Activated CD4-positive, alpha-beta memory T cell treated with anti-CD3 and anti-CD28 coated beads, Interleukin-2, amount 10 ng/mL, durations not matched to agents 7 days and 5 days (primary cell): ENCODE measurements at regions not wholly inside any gene's neighbourhood (a gene's known extent, or its start where the extent isn't known, plus 50 kb on each side); places are given as distances from the start of the nearest gene placed in this dataset.

ENCODE experiments used
- CTCF ChIA-PET: fragments of 350-600 bp; sonication (Branson Sonifier 250); formaldehyde crosslinking; loops from one replicate; lab custom pipeline; 2021; ENCODE audit warnings: antibody characterized with exemption, inconsistent platforms; lab: Charles Lee
- POLR2A ChIA-PET: fragments of 350-600 bp; sonication (Branson Sonifier 250); formaldehyde crosslinking; loops from one replicate; lab custom pipeline; 2021; ENCODE audit warnings: antibody characterized with exemption; lab: Charles Lee
- DNase-seq: peaks from one replicate; pipeline ENCODE4 v3.0.0-alpha.2; 2020
- H3K27ac Mint-ChIP-seq: one replicate; pipeline ENCODE4 v1.8.0; 2021; ENCODE audit warnings: mild to moderate bottlenecking, mixed read lengths
- H3K27me3 Mint-ChIP-seq: one replicate; pipeline ENCODE4 v1.8.0; 2021; ENCODE audit warnings: mixed read lengths
- H3K36me3 Mint-ChIP-seq: one replicate; pipeline ENCODE4 v1.8.0; 2021; ENCODE audit warnings: low read depth, mixed read lengths
- H3K4me1 Mint-ChIP-seq: one replicate; pipeline ENCODE4 v1.8.0; 2021; ENCODE audit warnings: mixed read lengths
- H3K4me3 Mint-ChIP-seq: one replicate; pipeline ENCODE4 v1.8.0; 2021; ENCODE audit warnings: mild to moderate bottlenecking, mixed read lengths
- H3K9me3 Mint-ChIP-seq: one replicate; pipeline ENCODE4 v1.8.0; 2021; ENCODE audit warnings: mixed read lengths

DNA sequence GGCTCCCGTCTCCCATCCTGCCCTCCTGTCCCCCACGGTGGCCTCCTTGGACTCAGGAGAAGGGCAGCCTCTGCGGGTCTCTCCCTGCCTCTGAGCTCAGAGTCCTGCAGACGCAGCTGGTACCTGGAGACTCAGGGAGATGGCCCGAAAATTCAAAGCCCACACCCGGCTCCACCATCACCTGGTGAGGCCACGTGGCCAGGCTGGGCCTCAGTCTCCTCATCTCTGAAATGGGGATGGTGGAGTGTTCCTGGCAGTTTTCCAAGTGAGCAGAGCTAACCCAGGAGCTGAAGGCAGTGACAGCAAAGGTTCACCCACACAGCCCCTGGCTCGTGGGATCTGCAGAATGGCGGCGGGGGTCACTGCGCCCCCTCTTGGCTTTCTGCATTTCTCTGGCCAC is 62.1 kb upstream of the RXRA start:
- Mint-ChIP-seq H3K36me3 (no peaks in the 10 kb centered on the region), H3K4me1 (peaks cover 2% of the 10 kb centered on the region), H3K27ac (no peak overlapping the region), H3K27me3 (peaks cover 19% of the 10 kb centered on the region), H3K9me3 (no peaks in the 10 kb centered on the region), H3K4me3 (no peak overlapping the region)
- CTCF ChIA-PET = no interaction called here
- POLR2A ChIA-PET = no interaction called here
- DNase-seq = no peak

DNA sequence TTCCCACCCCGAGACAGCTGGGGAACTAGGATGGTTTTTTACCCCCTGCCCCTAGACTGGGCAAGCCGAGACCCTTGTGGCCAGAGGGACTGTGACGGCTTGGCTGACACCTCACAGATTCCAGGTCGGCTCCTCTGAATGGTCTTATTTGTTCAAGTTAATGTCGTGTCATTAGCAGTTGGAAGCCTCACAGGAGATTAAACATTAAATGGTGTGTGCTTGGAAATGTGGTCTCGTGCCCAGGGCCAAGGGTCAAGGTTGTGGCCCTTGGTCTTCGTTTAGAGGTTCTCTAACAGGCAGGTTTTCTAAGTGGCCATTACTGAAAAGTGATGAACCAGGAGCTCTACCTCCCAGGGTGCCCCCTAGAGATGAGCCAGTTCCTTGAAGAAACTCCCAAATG is 61.2 kb upstream of the RXRA start:
- H3K36me3 Mint-ChIP-seq = no peaks in the 10 kb centered on the region
- DNase-seq = no peak
- peaks cover 19% of the 10 kb centered on the region for H3K27me3 Mint-ChIP-seq
- no peak overlapping the region for H3K27ac Mint-ChIP-seq
- no peak overlapping the region for H3K4me3 Mint-ChIP-seq
- H3K9me3 Mint-ChIP-seq = no peaks in the 10 kb centered on the region
- CTCF ChIA-PET = no interaction called here
- H3K4me1 Mint-ChIP-seq = peaks cover 2% of the 10 kb centered on the region
- POLR2A ChIA-PET = no interaction called here

DNA sequence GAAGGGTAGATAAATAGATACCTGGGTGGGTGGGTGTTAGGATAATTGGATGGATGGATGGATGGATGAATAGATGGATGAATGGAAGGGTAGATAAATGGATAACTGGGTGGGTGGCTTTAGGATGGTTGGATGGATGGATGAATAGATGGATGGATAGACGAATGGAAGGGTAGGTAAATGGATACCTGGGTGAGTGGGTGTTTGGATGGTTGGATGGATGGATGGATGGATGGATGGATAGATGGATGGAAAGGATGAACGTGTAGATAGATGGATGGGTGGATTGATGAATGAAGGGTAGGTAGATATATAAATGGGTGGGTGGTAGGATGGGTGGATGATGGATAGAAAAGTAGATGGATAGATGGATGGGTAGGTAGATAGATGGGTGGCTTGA is 59.8 kb upstream of the RXRA start:
- Mint-ChIP-seq H3K4me3 (no peak overlapping the region), H3K9me3 (no peaks in the 10 kb centered on the region), H3K27me3 (peaks cover 19% of the 10 kb centered on the region), H3K27ac (no peak overlapping the region), H3K4me1 (peaks cover 2% of the 10 kb centered on the region), H3K36me3 (no peaks in the 10 kb centered on the region)
- ChIA-PET CTCF (no interaction called here), POLR2A (no interaction called here)
- DNase-seq = no peak

DNA sequence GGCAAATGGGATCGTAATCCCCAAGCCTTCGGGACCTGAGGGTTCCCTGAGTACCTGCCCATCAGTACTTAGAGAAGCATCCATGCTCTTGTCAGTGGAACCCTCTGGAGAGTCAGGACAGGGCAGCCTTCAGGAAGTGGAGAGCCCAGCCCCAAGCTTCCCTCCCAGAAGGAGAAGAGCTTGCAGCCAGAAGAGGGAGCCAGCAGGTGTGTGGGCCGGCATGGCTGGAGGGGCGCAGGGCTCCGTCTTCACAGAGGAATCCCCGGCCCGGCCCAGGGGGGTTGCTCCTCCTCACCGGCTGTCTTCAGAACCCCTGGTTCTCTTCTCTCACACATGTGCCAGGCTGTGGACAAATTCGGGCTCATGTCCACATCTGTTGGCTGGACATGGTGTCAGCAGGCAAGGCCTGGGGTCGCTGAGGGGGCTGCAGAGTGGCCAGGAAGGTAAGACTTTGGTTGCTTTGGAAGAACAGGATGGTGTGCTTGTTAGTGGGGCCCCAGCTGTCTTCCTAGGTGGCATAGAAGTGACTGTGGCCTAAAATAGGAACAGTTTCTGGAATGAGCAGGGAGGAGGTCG is 58.9 kb upstream of the RXRA start:
- Mint-ChIP-seq H3K27ac (no peak overlapping the region), H3K4me3 (no peak overlapping the region), H3K27me3 (peaks cover 19% of the 10 kb centered on the region), H3K4me1 (peaks cover 2% of the 10 kb centered on the region), H3K9me3 (no peaks in the 10 kb centered on the region), H3K36me3 (no peaks in the 10 kb centered on the region)
- no peak for DNase-seq
- ChIA-PET POLR2A (no interaction called here), CTCF (no interaction called here)

DNA sequence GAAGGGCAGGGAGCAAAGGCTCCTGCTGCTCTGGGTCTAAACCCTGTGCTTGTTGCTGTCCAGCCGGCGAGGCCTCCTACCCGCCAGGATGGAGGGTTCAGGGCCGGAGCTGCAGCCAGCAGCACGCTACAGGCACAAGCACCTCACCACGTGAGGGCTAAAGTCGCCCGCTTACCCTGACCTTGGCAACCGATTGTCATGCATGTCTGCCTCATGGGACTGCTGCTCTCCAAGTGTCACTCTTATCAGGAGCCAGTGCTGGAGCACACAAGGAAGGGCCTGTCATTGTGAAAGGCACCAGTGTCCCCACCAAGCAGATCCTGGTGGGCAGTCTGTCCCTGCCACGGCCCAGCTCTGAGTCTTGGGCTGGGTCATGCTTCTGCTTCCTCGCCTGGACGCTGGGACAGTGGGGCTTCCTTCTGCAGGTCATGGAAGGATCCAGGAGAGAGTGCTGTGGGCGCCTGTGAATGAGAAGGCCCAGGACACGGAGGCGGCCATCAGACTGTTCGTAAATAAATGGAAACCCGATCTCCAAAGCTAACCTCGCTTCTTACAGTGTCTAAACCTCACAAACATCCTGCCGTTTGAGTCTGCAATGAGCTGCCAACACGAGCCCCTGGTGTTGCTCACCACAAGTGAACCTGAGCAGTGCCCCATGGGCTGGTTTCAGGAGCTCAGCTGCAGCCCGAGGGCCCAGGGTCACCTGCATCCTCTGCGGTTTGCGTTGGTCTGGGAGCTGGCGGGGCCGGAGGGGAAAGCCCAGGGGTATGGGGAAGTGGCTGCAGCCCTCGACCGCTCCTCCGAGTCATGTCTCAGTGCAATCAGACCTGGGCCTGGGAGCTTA is 58.2 kb upstream of the RXRA start:
- no peaks in the 10 kb centered on the region for H3K9me3 Mint-ChIP-seq
- DNase-seq = no peak
- no peak overlapping the region for H3K27ac Mint-ChIP-seq
- ChIA-PET POLR2A (no interaction called here), CTCF (interaction anchor here (0.5 to 1.0 kb wide), 2 partner anchors 104 to 175 kb away, joined by 3 read pairs; no protein-coding TSS in a partner anchor)
- H3K36me3 Mint-ChIP-seq = no peaks in the 10 kb centered on the region
- peaks cover 2% of the 10 kb centered on the region for H3K4me1 Mint-ChIP-seq
- H3K4me3 Mint-ChIP-seq = no peak overlapping the region
- H3K27me3 Mint-ChIP-seq = peaks cover 19% of the 10 kb centered on the region

DNA sequence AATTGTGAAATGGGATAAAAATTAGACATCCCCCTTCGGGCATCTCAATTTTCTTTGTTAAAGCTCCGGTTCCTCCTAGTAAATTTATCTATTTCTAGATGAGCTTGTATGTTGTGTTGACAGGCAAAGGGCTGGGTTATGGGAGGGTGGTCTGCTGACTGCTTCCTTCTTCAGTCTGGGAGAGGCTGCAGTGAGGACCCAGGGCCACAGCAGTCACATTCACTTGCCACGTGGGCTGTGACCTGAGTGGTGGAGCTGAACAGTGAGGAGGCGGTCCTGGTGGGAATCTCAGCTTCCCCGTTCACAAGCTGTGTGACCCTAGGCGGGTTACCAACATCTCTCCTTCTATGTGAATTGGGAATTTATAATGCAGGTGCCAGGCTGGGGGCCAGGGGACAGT is 57.5 kb upstream of the RXRA start:
- no peak for DNase-seq
- ChIA-PET CTCF (interaction anchor here (0.5 to 1.0 kb wide), 2 partner anchors 105 to 175 kb away, joined by 3 read pairs; no protein-coding TSS in a partner anchor), POLR2A (no interaction called here)
- no peak overlapping the region for H3K4me3 Mint-ChIP-seq
- peaks cover 2% of the 10 kb centered on the region for H3K4me1 Mint-ChIP-seq
- no peaks in the 10 kb centered on the region for H3K36me3 Mint-ChIP-seq
- H3K27me3 Mint-ChIP-seq = peaks cover 16% of the 10 kb centered on the region
- H3K27ac Mint-ChIP-seq = no peak overlapping the region
- H3K9me3 Mint-ChIP-seq = no peaks in the 10 kb centered on the region

DNA sequence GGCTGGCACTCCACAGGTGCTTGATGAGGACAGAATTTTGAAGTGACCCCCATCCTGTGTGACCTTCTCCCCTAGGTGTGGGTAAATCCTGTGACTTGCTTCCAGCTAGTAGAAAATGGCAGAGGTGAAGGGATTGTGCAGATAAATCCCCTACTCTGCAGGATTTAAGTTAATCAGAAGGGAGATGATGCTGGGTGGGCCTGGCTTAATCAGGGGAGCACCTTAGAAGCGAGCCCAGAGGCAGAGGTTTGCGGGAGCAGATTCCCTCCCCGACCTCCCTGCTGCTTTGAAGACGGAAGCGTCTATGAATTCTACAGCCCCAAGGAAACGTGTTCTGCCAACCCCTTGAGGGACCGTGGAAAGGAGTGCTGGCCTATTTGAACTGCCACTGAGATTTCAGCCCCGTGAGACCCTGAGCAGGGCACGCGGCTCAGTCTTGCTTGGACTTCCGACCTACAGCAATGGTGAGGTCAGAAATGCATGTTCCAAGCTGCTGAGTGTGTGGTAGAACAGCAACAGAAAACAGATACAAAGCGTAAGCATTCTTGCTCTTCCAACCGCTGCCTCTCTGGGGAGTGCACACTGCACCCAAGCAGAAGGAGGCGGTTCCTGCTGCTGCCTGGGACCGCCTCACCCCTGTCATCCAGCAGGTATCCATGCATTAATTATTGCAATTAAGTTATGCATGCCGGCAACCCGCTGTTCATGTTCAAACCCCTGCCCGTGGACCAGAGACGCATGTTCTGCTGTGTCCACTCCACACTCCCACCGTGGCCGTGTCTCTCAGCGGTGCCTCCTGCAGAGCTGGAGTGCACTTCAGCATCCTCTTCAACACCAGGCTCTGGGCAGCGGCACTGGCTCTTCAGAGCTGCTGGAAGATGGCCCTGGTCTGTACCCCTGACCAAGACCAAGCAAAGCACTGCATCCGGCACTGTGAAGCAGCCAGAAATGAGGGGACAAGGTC is 54.6 kb upstream of the RXRA start:
- ChIA-PET CTCF (no interaction called here), POLR2A (no interaction called here)
- no peaks in the 10 kb centered on the region for H3K9me3 Mint-ChIP-seq
- no peak for DNase-seq
- H3K27ac Mint-ChIP-seq = no peak overlapping the region
- H3K27me3 Mint-ChIP-seq = peaks cover 7% of the 10 kb centered on the region
- no peaks in the 10 kb centered on the region for H3K36me3 Mint-ChIP-seq
- no peak overlapping the region for H3K4me3 Mint-ChIP-seq
- peaks cover 2% of the 10 kb centered on the region for H3K4me1 Mint-ChIP-seq

DNA sequence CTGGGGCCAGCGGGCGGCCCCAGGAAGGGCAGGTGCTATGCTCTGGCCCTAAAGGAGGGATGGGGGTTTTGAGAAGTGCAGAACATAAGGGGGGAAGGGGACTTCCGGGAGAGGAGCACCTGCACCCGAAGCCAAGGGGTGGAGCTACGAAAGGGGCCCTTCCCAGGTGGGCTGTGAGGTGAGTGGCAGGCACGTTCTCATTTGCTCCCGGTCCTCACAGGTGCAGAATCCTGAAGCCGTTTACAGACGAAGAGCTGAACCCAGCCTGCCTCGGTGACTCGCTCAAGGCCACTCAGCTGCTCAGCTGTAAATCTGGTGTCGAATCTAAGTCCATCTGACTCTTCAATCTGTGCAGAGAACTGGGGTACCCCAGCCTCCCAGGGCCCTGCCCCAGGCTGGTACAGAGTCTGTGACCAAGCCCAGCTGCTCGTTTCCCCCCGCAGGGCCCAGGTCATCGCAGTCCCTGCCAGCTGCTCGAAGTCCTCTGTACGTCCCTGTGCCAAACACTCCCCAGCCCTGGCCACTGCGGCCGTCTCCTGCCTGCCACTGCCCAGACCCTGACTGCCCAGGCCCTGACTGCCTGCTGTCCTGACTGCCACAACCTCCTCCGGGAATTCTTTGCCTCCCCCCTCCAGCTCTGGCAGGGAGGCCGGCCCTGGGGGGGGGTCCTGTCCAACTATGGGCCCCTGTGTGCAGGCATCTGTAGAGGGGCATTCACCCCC is 53.8 kb upstream of the RXRA start:
- POLR2A ChIA-PET = no interaction called here
- CTCF ChIA-PET = no interaction called here

DNA sequence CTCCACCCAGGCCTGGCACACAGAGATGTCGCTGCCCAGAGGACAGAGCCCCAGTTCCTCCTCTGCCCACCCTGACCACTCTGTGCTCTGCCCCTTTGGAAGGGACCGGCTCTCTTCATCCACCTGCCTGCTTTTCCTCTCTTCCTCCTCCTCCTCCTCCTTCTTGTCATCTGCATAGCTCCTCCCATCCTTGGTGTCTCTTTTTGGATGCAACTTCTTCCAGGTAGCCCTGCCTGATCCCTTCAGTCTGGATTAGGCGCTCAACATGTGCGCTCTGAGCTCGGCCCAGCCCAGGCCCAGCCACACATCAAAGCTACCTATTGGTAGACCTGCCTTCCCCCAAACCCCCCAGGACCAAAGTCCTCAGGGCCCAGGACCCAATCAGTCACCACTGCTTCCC is 52.6 kb upstream of the RXRA start:
- H3K9me3 Mint-ChIP-seq = no peaks in the 10 kb centered on the region
- H3K4me3 Mint-ChIP-seq = no peak overlapping the region
- H3K27me3 Mint-ChIP-seq = peaks cover 4% of the 10 kb centered on the region
- H3K36me3 Mint-ChIP-seq = no peaks in the 10 kb centered on the region
- H3K27ac Mint-ChIP-seq = no peak overlapping the region
- ChIA-PET POLR2A (no interaction called here), CTCF (no interaction called here)
- H3K4me1 Mint-ChIP-seq = no peaks in the 10 kb centered on the region
- DNase-seq = no peak

More for the DNA sequence above, 53.8 kb upstream of the RXRA start:
- Mint-ChIP-seq H3K9me3 (no peaks in the 10 kb centered on the region), H3K27me3 (peaks cover 10% of the 10 kb centered on the region), H3K4me3 (no peak overlapping the region), H3K27ac (no peak overlapping the region), H3K36me3 (no peaks in the 10 kb centered on the region), H3K4me1 (peaks cover 2% of the 10 kb centered on the region)
- DNase-seq = no peak

DNA sequence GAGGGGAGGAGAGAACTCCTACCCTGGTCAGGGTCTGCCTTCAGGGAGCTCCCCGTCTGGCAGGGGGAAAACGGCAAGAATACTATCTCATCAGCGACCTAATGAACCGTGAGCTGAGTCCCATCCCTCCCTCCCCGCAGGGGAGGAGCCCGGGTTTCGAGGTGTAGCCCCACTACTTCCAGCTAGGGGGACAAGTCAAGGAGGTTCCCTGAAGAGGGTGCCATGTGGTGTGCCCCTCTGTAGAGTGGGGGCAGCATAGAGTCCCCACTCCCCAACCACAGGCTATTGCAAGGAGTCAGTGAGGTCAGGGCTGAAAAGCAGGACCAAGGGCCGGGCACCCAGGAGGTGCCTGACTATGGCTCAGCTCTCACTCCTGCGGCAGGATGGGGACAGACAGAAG is 50.9 kb upstream of the RXRA start:
- Mint-ChIP-seq H3K4me1 (no peaks in the 10 kb centered on the region), H3K27ac (no peak overlapping the region), H3K4me3 (no peak overlapping the region), H3K27me3 (peaks cover 4% of the 10 kb centered on the region), H3K36me3 (no peaks in the 10 kb centered on the region), H3K9me3 (no peaks in the 10 kb centered on the region)
- POLR2A ChIA-PET = no interaction called here
- DNase-seq = no peak
- CTCF ChIA-PET = no interaction called here

DNA sequence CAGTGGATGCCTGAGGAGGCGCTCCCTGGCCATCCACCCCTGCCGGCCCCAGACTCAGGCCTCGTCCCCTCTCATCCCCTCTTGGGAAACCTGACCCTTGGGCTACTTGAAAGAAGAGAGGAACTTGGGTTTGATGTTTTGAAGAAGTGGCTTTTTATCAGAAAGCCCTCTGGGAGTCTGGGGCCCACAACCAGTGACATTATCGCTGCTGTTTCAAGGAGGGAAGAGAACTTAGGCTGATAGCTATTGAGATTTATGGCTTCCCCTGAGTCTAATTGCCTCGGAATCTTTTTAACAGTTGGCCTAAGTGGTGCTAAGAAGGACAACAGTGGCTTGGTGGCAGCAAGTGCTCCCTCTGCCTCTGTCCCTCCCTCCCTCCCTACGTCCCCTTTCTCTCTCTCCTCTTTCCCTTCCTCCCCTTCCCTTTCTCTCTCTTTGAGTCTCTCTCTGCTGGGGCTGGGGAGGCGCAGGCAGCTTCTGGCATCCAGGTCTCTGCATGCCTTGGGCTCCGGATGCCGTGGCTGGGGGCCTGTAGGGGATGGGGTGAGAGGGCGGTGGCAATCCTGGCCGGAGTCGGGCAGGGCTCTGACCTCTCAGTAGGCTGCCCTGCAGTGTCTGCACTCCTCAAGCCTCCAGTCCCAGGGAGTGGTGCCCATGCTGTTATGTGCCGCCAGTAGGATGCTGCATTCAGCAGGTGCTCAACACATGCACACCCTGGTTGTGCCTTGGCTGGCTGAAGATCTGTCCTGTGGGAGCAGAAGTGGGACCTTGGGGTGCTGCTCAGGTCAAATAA is 49.6 kb upstream of the RXRA start:
- CTCF ChIA-PET = no interaction called here
- Mint-ChIP-seq H3K36me3 (no peaks in the 10 kb centered on the region), H3K4me3 (no peak overlapping the region), H3K4me1 (no peaks in the 10 kb centered on the region), H3K9me3 (no peaks in the 10 kb centered on the region), H3K27me3 (peaks cover 4% of the 10 kb centered on the region), H3K27ac (no peak overlapping the region)
- no peak for DNase-seq
- POLR2A ChIA-PET = no interaction called here
